Adipocyte (in vitro differentiated cells): ENCODE measurements at regions not wholly inside any gene's neighbourhood (a gene's known extent, or its start where the extent isn't known, plus 50 kb on each side); places are given as distances from the start of the nearest gene placed in this dataset.
"Not testable (repeated sequence)": the region's sequence is repeated elsewhere in the genome, so short reads cannot be mapped to it uniquely, and the experiment has no call there.

Experiments
- DNase-seq: peaks from one replicate; pipeline ENCODE4 v3.0.0-alpha.2; 2015; ENCODE audit warnings: low read depth
- H3K27me3 ChIP-seq: replicated peaks from 2 replicates; pipeline ENCODE4 v1.7.0; 2013; ENCODE audit warnings: mild to moderate bottlenecking, low read length, moderate library complexity; ENCODE audit not compliant: control insufficient read depth, insufficient read depth
- H3K36me3 ChIP-seq: 2 replicates; pipeline ENCODE4 v1.7.0; 2013; ENCODE audit warnings: low read length, mild to moderate bottlenecking, moderate library complexity; ENCODE audit not compliant: control insufficient read depth, insufficient read depth, severe bottlenecking
- H3K4me1 ChIP-seq: 2 replicates; pipeline ENCODE4 v1.7.0; 2013; ENCODE audit warnings: mild to moderate bottlenecking, low read length, moderate library complexity; ENCODE audit not compliant: control insufficient read depth, insufficient read depth
- H3K4me3 ChIP-seq: 2 replicates; pipeline ENCODE4 v1.7.0; 2013; ENCODE audit warnings: mild to moderate bottlenecking, low read length, moderate library complexity
- H3K9ac ChIP-seq: 2 replicates; pipeline ENCODE4 v1.7.0; 2013; ENCODE audit warnings: mild to moderate bottlenecking, low read length, moderate library complexity
- H3K9me3 ChIP-seq: 2 replicates; pipeline ENCODE4 v1.7.0; 2013; ENCODE audit warnings: mild to moderate bottlenecking, low read length, moderate library complexity; ENCODE audit not compliant: control insufficient read depth

- H3K4me3 ChIP-seq: no peak overlapping the region
- peaks cover 5% of the 10 kb centered on the region for H3K4me1 ChIP-seq
- peaks cover 25% of the 10 kb centered on the region for H3K9me3 ChIP-seq
- no peak overlapping the region for H3K9ac ChIP-seq
- H3K36me3 ChIP-seq: no peaks in the 10 kb centered on the region
- DNase-seq: no peak
- no peaks in the 10 kb centered on the region for H3K27me3 ChIP-seq
Measured at GRCh38 chr2:19617257-19617848, 258.9 kb upstream of the OSR1 start.

DNA sequence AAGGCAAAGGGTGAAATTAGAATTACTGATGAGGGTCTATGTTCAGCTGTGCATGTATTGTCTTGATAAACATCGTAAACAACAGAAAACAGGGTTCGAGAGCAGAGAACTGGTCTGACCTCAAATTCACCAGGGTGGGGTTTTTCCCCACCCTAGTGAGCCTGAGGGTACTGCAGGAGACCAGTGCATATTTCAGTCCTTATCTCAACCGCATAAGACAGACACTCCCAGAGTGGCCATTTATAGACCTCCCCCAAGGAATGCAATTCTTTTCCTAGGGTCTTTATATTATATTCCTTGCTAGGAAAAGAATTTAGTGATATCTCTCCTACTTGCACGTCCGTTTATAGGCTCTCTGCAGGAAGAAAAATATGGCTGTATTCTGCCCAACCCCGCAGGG, 257.0 kb upstream of the OSR1 start:
- DNase-seq, H3K9ac ChIP-seq, H3K27me3 ChIP-seq, H3K36me3 ChIP-seq, H3K4me3 ChIP-seq: not testable (repeated sequence)
- Histone ChIP-seq H3K9me3 (peaks cover 25% of the 10 kb centered on the region), H3K4me1 (peaks cover 17% of the 10 kb centered on the region)

GRCh38 chr2:19614066-19614465, 255.6 kb upstream of the OSR1 start:
- no peak for DNase-seq
- H3K4me3 ChIP-seq: no peak overlapping the region
- H3K9me3 ChIP-seq: peaks cover 23% of the 10 kb centered on the region
- no peak overlapping the region for H3K9ac ChIP-seq
- no peaks in the 10 kb centered on the region for H3K27me3 ChIP-seq
- no peaks in the 10 kb centered on the region for H3K36me3 ChIP-seq
- H3K4me1 ChIP-seq: peaks cover 27% of the 10 kb centered on the region

DNA sequence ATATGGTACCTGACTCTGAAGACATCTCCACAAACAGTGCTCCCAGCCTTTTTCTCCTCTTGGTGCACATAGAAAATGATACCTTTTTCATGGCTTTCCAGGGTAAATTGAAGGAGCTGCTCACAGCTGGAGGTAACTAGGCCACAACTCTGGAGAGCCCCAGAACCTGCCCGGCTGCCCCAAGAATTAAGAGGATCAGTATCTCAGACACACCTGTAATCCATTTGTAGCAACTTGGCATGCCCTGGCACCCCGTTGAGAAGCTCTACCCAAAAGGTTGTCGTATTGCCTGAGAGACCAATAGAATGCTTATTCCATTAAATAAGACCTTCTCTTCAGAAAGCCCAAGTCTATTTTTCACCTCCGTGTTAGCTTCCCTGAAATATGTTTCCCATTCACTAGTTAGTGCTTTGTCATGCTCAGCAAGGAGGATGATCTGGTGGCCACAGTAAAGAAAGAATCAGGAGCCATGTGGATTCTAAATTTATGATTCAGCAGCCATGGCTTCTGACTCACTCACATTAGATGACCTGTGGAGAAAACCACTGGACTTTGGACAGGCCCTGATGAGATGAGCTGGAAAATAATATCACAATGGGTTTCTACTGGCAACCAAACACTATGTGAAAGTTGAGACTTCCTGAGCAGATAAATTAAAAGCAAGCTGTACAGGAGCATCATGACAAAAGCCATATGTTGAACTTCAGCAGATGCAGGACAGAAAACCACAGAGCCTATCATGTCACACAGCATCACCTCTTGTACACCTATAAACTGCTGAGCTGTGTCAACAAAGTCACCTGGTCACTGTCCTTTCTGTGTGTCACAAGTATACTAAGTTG, 253.3 kb upstream of the OSR1 start:
- H3K27me3 ChIP-seq: no peaks in the 10 kb centered on the region
- peaks cover 45% of the 10 kb centered on the region for H3K4me1 ChIP-seq
- H3K9me3 ChIP-seq: peaks cover 12% of the 10 kb centered on the region
- H3K36me3 ChIP-seq: no peaks in the 10 kb centered on the region
- peak; percentile 59 for DNase-seq
- no peak overlapping the region for H3K4me3 ChIP-seq
- peak overlapping the region; percentile 27 for H3K9ac ChIP-seq

- no peak for DNase-seq
- H3K4me3 ChIP-seq: no peak overlapping the region
- peaks cover 45% of the 10 kb centered on the region for H3K4me1 ChIP-seq
- H3K27me3 ChIP-seq: no peaks in the 10 kb centered on the region
- no peaks in the 10 kb centered on the region for H3K36me3 ChIP-seq
- H3K9ac ChIP-seq: no peak overlapping the region
- no peaks in the 10 kb centered on the region for H3K9me3 ChIP-seq
Measured at GRCh38 chr2:19609266-19609665, 250.8 kb upstream of the OSR1 start.

DNA sequence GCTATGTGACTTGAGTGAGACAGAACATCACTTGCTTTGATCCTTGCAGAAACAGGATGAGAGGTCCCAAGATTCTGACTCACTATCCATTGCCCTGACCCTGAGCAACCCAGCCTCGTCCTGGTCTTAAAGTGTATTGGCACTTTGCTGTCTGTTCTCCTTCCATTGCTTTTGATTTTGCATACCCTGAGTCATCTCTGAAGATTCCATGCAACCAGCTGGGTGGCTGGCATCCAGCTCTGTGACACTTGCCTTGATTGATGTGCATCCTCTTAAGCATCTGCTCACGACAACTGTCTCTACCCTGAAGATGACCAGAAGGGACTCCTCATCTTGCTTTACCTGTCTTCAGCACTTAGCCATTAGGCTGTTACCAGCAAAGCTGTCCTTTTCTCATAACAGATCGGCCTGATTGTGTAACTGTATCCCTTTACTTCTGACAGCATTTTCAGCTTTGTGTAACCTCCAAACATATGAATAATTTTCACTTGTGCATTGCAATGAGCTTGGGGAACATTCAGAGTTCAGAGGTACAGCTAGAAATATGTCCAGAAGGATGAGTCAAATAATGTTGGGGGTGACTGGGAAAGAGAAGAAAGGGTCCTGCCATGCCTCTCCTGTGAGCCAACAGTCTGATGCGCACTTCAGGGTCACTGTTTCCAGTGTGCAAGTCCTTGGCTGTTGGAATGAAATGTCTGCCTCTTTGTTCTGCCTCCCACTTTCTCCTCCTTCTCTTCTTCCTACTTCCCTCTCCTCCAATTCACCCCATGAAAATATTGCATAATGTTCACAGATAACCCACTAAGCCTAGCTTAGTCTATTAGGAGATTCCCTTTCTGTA, 249.7 kb upstream of the OSR1 start:
- Histone ChIP-seq H3K36me3 (no peaks in the 10 kb centered on the region), H3K4me1 (peaks cover 40% of the 10 kb centered on the region), H3K27me3 (no peaks in the 10 kb centered on the region), H3K9ac (peak overlapping the region; percentile 4), H3K9me3 (no peaks in the 10 kb centered on the region), H3K4me3 (no peak overlapping the region)
- peak; percentile 58 for DNase-seq

DNA sequence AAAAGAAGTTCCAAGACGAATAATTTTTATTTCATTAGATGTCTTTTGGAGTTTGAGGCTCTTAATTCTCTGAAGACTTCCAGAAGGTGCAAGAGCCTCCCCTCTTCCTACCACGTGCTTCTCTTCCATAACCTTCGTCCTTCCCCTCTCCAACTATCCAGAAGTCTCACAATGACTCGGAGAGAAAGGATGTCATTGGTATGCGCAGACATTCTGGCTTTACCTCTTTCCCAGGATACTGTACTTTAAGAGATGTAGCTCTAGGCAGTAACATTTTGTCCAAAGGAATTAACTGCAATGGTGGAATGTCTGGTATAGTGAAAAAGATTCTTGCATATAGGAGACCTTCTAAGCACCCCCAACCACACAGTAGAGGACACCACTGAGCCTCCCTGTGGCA, 249.0 kb upstream of the OSR1 start:
- no peaks in the 10 kb centered on the region for H3K27me3 ChIP-seq
- no peaks in the 10 kb centered on the region for H3K36me3 ChIP-seq
- no peak for DNase-seq
- H3K9me3 ChIP-seq: no peaks in the 10 kb centered on the region
- H3K4me1 ChIP-seq: peaks cover 40% of the 10 kb centered on the region
- no peak overlapping the region for H3K4me3 ChIP-seq
- no peak overlapping the region for H3K9ac ChIP-seq

- no peaks in the 10 kb centered on the region for H3K27me3 ChIP-seq
- H3K9ac ChIP-seq: no peak overlapping the region
- no peaks in the 10 kb centered on the region for H3K4me1 ChIP-seq
- no peak overlapping the region for H3K4me3 ChIP-seq
- no peaks in the 10 kb centered on the region for H3K9me3 ChIP-seq
- no peaks in the 10 kb centered on the region for H3K36me3 ChIP-seq
- DNase-seq: no peak
Measured at GRCh38 chr2:19600982-19601381, 242.6 kb upstream of the OSR1 start.

DNA sequence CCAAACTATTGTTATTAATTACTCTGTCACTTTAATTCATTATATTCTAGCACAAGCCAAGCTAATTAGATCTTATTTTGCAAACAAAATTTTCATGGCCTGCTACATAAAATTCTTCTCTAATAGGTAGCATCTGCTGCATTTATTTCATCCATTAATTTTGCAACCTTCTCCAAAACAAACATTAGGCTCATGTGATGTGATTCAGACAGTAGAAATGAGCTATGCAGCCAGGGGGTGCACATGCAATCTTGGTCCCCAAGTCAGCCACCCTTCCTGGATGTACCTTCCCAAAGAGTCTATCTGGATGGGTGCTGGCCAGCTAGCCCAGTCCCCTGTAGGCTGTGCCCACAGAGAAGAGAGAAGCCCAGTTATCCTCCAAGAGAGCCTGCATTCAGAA, 242.1 kb upstream of the OSR1 start:
- Histone ChIP-seq H3K9ac (no peak overlapping the region), H3K36me3 (no peaks in the 10 kb centered on the region), H3K27me3 (no peaks in the 10 kb centered on the region), H3K4me1 (no peaks in the 10 kb centered on the region), H3K4me3 (no peak overlapping the region), H3K9me3 (no peaks in the 10 kb centered on the region)
- DNase-seq: peak; percentile 31

DNA sequence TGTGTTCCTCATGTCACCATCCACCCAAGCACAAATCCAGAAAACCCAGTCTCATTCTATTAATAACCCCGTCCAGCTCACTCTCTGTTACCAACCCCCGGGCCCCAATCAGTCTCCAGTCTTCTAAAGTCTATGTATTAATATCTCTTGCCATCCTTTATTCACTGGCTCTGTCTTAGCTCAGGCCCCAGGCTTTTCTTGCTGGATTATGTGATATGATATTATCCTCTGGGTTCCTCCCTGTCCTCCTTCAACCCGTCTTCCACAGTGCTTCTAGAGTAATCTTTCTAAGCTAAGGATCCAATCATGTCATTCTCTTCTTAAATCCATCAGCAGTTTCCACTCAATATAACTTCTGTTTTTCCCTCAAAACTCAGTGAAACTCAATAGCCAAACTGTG, 240.5 kb upstream of the OSR1 start:
- Histone ChIP-seq H3K9me3 (no peaks in the 10 kb centered on the region), H3K4me1 (no peaks in the 10 kb centered on the region), H3K9ac (no peak overlapping the region), H3K4me3 (no peak overlapping the region), H3K36me3 (no peaks in the 10 kb centered on the region), H3K27me3 (no peaks in the 10 kb centered on the region)
- DNase-seq: no peak

DNA sequence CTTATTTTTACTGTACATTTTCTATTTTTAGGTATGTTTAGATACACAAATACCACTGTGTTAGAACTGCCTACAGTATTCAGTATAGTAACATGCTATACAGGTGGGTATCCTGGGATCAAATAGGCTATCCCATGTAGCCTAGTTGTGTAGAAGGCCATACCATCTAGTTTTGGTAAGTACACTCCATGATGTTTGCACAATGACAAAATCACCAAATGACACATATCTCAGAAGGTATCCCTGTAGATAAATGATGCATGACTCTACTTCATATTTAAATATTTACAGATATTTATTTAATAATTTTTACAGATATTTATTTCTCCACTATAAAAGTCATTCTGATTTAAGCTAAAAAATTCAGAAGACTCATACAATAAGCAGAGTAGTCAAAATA, 233.8 kb upstream of the OSR1 start:
- Histone ChIP-seq H3K27me3 (no peaks in the 10 kb centered on the region), H3K36me3 (no peaks in the 10 kb centered on the region), H3K4me3 (no peak overlapping the region), H3K4me1 (no peaks in the 10 kb centered on the region), H3K9me3 (no peaks in the 10 kb centered on the region), H3K9ac (no peak overlapping the region)
- no peak for DNase-seq
